ENCODE measurements at regions not wholly inside any gene's neighbourhood (a gene's known extent, or its start where the extent isn't known, plus 50 kb on each side); places are given as distances from the start of the nearest gene placed in this dataset.
"Not testable (repeated sequence)": the region's sequence is repeated elsewhere in the genome, so short reads cannot be mapped to it uniquely, and the experiment has no call there.

DNA sequence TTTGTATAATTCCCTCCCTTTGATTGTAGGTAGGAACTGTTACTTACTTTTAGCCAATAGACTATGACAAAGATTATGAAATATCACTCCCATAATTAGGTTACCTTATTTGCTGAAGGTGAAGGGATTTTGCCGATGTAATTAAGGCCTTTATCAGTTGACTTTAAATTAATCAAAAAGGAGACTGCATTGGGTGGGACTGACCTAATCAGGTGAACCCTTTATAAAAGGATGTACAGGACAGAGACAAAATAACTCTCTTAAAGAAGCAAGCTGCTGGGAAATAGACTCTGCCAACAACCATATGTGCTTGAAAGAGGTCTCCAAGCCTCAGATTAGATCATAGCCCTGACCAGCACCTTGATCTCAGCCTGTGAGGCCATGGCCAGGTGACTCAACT is 167.6 kb downstream of the SOX3 start:
- DNase-seq = no peak

DNA sequence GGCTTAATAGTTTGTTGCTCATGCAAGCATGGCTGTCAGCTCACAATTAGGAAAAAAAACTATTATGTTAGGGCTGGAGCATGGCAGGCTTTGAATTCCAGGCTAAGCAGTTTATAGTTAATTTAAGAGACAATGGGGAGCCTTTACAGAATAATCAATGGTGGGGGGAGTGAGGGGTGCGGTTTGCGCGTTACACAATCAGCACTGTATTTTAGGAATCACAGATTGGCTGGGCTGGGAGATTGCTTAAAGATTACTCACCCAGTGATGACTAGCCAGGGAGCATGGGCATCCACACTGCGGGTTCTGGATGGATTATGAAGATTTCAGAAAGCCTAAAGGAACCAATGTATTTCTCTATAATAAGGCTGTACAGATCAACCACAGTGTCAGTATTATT is 186.6 kb downstream of the SOX3 start:
- DNase-seq = no peak

- no peak for DNase-seq
Measured at GRCh38 chrX:140317462-140317861, 187.4 kb downstream of the SOX3 start.

DNA sequence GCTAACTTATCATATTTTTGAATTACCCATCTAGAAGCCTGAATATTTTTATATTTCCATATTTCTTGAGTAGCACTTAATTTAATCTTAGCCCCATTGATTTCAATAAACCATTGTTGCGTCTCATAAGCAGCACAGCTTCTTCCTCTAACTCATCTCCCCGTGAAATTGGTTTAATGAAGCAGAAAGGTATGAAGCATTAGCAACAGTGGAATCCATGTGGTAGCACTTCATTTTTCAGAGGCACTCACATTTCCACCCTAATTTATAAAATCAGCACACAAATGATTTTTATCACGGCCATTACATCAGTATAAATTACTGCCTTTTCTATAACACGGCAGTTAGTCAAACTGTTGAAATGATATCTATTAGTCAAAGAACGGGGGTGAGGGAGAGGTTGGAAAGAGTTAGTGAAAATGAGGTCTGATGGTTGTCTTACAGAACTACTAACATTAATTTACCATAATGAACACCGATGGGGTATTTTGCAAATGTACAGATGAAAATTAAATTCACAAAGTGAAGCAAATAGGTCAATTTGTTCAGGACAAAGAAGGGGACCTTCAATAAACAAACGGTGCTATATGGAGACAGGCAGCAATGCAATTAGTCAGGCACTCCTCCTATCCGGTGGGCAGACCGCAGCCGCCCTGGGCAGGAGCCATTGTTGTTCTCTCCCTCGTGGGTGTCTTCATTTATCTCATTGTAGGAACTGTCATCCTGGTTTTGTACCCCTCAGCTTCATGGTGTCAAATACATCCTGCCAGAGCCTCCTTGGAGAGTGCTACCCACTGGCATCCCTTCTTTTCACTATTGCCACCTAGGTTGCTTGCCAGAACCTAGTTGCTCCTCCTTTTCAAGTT is 205.7 kb downstream of the SOX3 start:
- no peak for DNase-seq

DNA sequence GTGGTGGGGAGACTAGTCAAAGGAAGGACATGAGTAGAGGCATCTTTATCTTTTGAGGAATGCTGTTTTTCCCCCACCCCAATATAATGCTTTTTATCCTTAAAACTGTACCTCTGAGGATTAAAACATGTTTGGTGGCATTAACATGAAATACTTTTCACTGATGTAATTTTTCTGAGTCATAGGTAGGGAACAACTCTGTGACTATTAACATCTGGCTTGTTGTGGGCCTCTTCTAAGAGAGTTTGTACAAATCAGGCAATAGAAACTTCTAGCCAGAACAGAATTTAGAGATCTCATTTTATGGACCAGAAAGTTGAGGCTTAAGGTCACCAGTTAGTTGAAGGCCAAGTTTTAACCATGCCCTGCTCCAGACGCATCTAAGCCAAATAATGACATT is 207.6 kb downstream of the SOX3 start:
- no peak for DNase-seq

DNA sequence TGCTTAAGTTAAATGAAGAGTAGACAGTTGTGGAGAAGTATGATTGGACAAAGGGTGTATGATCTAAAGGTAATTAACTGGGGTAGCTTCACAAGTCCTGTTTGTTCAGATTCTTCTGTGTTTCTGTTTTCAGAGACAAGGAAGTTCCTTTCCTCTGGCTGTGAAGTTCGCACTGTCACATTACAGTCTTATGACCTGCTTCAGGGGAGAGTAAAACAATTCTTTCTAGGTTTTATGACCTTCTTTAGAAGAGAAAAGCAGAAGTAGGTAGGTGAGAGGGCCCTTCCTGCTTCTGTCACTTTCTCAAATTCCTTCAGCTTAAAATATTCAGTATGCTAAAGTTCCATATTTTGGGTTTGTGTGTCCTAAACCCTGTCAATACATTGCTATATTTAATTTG is 211.9 kb downstream of the SOX3 start:
- DNase-seq = no peak

- DNase-seq = no peak
Measured at GRCh38 chrX:140292188-140292587, 212.7 kb downstream of the SOX3 start.

DNA sequence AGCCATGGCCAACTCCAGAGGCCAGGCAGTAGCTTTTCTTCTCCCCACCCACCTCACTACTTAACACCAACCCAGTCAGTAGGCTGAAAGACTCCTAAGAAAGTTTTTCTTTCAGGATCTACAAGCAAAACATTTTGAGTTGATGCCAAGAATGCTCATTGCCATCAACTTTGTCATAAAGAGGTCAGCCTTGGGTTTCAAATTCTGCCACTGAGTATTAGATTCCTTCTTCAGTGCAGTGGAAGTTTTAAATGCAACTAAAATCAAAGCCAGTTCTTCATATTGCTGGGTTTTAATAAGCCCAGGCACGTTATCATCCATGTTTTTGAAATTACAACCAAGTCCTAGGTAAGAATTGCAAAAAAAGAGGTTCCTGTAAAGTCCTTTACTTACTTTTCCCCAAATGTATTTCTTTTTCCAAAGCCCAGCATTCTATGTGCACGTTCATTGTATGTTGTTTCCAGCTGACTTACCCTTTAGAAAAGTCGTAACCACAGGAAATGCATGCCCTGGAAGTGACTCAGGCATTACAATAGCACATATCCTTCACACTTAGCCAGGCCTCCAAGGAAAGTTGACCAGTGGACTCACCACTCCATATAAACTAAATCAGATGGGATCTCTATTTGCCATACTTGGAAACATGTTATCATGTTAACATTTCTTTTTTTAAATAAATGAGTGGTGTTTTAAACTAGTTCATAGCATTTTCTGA is 229.9 kb downstream of the SOX3 start:
- DNase-seq = no peak

- DNase-seq = no peak
Measured at GRCh38 chrX:140273921-140274320, 230.9 kb downstream of the SOX3 start.

DNA sequence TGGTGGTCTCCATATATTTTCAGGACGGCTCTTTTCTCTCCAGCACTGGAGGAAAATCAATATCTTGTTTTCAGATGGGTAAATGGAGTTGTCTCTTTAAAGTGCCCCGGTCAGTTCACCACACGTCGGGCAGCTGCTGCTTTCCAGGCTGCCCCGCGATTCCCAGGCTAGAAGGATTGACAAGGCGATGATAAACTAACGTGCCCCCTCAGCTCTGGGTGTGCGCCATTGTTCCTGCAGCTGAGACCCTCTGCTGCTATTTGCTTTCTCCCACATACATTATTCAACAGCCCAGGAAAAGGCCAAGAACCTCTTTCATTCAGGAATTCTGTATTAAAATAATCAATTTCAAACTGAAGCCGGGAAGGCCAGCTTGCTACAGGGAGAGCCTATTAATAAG is 254.5 kb downstream of the SOX3 start:
- DNase-seq = no peak

GRCh38 chrX:140249088-140249487 is 255.8 kb downstream of the SOX3 start:
- no peak for DNase-seq

GRCh38 chrX:140229191-140229590 is 263.9 kb upstream of the CXorf66 start:
- no peak for DNase-seq

GRCh38 chrX:140226037-140226436 is 260.7 kb upstream of the CXorf66 start:
- not testable (repeated sequence) for DNase-seq

GRCh38 chrX:140215894-140216293 is 250.6 kb upstream of the CXorf66 start:
- not testable (repeated sequence) for DNase-seq

DNA sequence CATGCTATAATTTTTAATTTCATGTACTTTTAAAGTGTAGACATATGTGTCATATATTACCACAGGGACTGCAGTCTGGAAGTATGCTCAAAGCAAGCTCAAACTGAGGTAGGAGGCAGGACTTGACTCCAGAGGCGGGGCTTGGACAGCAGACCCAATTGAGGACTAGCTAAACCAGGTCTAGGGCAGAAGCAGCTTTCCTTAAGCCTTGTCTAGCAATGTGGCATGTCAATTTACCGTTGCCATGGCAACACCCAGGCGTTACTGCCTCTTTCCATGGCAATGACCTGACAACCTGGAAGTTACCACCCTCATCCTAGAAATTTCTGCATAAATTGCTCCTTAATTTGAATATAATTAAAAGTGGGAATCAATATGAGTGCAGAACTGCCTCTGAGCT is 249.2 kb upstream of the CXorf66 start:
- not testable (repeated sequence) for DNase-seq

DNA sequence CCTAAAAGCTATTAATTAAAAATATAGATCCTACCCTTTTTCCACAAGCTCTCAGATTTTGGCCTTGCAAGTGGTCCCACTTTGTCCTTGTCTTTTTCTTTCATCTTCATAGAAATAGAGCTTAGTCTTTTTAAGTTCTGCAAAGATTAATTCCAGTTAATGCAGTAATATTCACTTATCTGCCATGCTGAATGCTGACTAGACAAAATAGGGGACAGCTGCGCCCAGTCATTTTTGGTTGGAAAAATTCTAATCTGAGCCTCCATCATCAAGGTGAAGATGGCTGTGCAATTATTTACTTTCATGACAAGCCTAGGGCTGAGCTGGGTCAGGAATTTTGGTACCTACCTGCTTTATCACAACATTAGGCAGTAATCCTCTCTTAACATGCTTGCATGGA is 241.3 kb upstream of the CXorf66 start:
- DNase-seq = no peak

GRCh38 chrX:140190441-140191108 is 225.3 kb upstream of the CXorf66 start:
- DNase-seq = no peak

GRCh38 chrX:140180585-140180984 is 215.3 kb upstream of the CXorf66 start:
- no peak for DNase-seq

- no peak for DNase-seq
Measured at GRCh38 chrX:140177821-140178220, 212.5 kb upstream of the CXorf66 start.

- DNase-seq = no peak
Measured at GRCh38 chrX:140172401-140172800, 207.1 kb upstream of the CXorf66 start.

DNA sequence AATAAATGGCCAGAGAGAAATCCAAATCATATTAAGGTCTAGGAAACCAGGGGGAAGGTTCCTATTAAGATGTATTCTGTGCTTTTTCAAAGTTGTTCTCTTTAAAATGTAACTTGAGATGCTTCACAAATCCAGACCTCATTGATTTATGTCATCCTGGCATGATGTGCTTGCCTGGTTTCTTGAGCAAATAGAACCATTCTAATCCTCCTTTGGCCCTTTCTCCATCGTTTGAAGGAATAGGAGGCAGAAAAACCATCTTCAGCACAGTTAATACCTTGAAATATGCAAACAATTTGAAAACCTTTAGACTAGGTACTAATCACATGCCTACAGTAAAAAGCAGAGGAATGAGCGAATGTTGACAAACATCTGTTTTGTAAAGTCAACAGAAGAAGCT is 202.2 kb upstream of the CXorf66 start:
- no peak for DNase-seq

DNA sequence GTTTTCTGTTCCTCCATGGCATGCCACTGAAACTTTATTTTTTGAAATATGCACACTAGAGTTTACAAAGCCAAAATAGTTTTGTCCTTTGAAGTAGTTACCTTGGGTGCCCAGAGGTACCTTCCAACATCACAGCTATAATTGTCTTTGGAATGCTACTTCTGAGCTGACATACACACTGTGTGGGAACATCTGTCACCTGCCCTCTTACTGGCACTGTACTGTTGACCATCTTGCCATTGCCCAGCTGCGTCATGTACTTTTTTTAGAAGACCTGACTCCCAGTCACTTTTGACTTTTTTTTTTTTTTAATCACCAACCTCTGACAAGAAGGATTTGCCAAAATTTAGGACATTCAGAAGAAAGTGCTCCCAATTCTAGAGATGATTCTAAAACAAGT is 200.5 kb upstream of the CXorf66 start:
- no peak for DNase-seq

DNA sequence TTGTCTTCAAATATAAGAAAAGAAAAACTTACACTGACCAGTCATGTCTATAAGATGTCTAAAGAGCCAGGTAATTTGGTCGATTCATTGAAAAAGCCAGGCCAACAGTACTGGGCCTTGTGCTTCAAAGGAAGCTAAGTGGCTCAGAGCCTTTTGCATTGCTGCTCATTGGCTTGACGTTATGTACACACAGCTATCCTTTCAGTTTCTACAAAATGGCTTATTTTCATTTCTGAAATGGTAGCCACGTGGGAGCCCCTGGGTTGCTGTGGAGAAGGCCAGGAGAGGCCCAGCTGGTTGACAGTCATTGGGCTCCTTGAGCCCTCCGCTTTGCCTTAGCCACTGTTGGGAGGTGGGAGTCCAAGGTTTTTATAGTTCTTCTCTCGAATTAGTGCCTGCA is 199.1 kb upstream of the CXorf66 start:
- no peak for DNase-seq
